ENCODE measurements at regions not wholly inside any gene's neighbourhood (a gene's known extent, or its start where the extent isn't known, plus 50 kb on each side); places are given as distances from the start of the nearest gene placed in this dataset.

DNA sequence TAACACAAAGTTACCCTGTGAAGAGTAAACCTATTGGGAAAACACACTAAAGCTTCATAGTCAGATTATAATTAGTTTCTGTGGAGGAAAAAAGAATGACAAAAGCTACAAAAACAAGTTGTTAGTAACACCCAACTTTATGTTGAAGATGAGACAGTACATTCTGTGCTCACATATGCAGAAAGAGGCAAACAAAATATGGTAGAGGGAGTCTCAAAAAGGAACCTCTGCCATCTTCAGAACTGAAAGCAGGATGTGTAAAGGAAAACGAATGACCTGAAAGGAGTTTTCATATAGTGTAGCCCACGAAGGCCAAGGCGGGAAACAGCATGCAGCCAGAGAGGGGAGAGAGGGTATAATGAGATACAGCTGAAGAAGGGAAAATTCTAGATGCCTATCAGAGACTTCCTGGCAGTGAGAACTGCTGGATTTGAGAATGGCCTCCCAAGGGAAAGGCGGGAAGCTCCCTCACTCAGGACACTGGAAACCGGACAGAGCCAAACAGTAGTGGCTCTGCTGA is 84.1 kb upstream of the HEY2 start:
- DNase-seq = no peak

DNA sequence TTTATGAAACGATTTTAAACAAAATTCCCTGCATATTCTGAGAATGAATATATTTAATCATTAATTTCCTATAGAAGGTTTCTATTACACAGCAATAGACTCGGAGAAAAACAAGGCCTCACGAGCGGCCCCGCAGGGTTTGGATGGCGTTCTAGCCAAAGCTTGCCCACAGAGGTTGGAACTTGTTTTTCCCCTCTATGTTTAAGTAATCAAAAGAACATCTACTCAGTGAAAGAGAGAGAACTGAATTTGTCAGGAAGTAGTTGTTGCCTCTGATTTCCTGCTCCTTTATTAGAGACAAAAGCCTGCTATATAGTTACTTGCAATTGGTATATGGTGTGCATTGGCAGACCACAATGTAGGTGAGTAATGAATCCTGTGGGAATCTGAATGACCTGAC is 82.1 kb upstream of the HEY2 start:
- DNase-seq = no peak

- DNase-seq = no peak
These were observed 81.4 kb upstream of the HEY2 start for GRCh38 chr6:125668071-125668470.

DNA sequence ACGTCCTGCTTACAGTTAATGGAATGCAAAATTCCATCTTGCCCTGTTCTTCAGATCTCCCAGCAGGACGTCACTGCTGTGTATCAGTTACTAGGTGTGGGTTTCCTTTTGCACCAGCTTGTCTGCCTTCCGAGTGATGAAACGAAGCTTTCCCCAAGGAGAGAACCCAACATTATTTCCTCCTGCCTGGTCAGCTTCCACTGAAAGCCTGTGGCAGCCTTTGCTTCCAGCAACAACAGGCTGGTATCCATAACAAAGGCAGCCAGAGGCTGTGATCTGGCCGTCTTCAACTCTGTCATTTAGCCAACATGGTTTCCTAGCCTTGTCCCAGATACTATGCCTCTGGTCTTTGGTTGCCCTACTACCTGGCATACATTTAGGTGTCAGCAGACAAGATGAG is 78.9 kb upstream of the HEY2 start:
- DNase-seq = no peak

DNA sequence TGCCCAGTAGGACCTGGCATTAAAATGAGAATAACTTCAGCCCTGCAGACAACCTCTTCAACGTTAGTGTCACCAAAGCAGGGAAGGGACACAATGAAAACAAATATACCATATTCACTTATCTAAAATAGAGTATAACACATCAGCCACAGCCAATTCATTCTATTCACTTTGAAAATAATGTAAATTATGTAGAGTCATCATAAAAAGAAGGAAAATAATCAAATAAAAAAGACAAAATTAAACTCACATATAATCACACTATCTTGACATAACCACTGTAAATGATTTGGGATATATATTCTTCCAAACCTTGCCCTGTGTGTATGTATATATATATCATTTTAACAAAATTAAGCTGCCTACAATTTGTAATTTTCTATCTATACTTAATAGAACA is 78.1 kb upstream of the HEY2 start:
- DNase-seq = no peak

GRCh38 chr6:125674230-125674629 is 75.2 kb upstream of the HEY2 start:
- DNase-seq = no peak

- no peak for DNase-seq
These were observed 70.8 kb upstream of the HEY2 start for GRCh38 chr6:125678601-125679000.

- DNase-seq = no peak
These were observed 70.3 kb upstream of the HEY2 start for GRCh38 chr6:125679128-125679527.

DNA sequence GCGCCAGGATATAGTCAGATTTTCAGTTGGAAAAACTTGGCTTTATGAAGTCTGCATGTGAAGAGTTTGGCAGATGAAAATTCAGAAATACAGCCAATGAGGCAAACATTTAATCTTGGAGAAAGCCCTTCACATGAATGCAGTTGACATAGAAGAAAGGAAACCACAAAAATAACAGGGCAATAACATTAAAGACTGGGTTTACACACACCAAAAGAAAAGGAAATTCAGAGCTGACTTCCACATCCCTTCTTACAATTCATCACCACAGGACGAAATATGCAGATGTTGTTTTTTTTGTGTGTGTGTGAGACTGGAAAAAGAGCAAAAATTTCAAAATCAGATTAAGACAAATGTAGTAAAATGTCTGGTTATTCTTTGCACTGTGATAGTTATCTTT is 69.8 kb upstream of the HEY2 start:
- DNase-seq = no peak

- no peak for DNase-seq
These were observed 66.5 kb upstream of the HEY2 start for GRCh38 chr6:125682939-125683338.

DNA sequence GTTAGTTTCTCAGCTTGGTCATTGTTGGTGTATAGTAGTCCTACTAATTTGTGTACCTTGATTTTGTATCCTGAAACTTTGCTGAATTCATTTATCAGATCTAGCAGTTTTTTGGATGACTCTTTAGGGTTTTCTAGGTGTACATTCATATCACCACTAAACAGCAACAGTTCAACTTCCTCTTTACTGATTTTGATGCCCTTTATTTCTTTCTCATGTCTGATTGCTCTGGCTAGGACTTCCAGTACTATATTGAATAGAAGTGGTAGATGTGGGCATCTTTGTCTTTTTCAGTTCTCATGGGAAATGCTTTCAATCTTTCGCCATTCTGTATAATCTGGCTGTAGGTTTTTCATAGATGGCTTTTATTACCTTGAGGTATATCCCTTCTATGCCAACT is 61.3 kb upstream of the HEY2 start:
- no peak for DNase-seq

DNA sequence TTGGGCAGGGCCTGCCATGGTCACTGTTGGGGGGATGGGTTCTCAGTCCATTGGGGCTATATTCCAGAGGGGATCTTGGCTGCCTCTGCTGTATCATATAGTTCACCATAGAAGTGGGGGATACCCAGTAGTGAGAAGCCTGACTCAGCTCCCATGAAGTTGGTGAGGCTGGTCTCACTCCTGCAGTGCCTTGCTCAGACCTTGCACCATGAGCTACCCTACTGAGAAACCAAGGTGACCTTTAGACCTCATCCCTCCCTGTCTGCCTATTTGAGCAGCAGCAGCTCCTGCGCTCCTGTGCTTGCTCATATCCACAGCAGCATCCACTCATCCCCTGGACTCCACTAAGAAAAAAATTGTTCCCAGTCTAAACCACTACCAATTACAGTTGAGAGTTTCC is 56.0 kb upstream of the HEY2 start:
- no peak for DNase-seq

DNA sequence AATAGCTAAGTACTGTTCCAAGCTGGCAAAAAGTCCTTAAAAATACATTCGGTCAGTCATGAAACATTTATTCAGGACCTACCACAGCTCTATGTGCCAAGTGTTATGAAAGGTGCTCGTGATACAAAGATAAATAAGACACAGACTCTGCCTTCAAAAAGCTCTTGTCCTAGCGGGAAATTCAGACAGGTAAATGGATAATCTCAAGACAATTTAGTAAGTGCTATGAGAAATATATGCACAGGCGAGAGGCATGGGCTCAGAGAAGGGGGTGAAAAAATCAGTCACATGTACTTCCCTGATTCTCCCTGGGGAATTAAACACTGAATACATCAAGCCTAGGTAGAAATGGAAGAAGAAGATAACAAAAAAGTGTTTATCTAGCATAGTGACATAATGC is 49.8 kb upstream of the HEY2 start:
- DNase-seq = no peak

All from NCI-H345 (cell line).